Suprapubic skin (tissue), 4 donors: ENCODE measurements at regions not wholly inside any gene's neighbourhood (a gene's known extent, or its start where the extent isn't known, plus 50 kb on each side); places are given as distances from the start of the nearest gene placed in this dataset.

Experiments used
- CTCF ChIP-seq, 2 donors: fragments of 200-600 bp in 1 of 2; fragments of 450-650 bp in 1 of 2; sonication (generic) in 1 of 2; IDR thresholded peaks; one replicate each; pipeline ENCODE4 v1.5.1; 2016 to 2019; ENCODE audit warnings: antibody characterized with exemption in 2 of 2, mild to moderate bottlenecking in 1 of 2, moderate library complexity in 1 of 2
- EP300 ChIP-seq: sonication (generic); formaldehyde crosslinking; IDR thresholded peaks from one replicate; pipeline ENCODE4 v1.6.1; 2017; ENCODE audit warnings: antibody characterized with exemption
- POLR2A ChIP-seq, 2 donors: fragments of 450-650 bp; IDR thresholded peaks; one replicate each; pipeline ENCODE4 v1.6.1; 2017; ENCODE audit warnings: antibody characterized with exemption in 2 of 2, mild to moderate bottlenecking in 2 of 2, moderate library complexity in 2 of 2
- POLR2AphosphoS5 ChIP-seq, 3 donors: sonication (generic); formaldehyde crosslinking; IDR thresholded peaks; one replicate each; pipeline ENCODE4 v1.6.1; 2017; ENCODE audit warnings: antibody characterized with exemption in 3 of 3

GRCh38 chr9:80811656-80812055 lies 877.7 kb downstream of the TLE1 start:
- TF ChIP-seq POLR2A (IDR thresholded peaks at IDR 0.05) = no peak
- TF ChIP-seq CTCF (IDR thresholded peaks at IDR 0.05) = no peak
- no peak for TF ChIP-seq POLR2AphosphoS5 (IDR thresholded peaks at IDR 0.05)
- TF ChIP-seq EP300 = no peak
